Right renal cortex interstitium (tissue), 3 donors: ENCODE measurements at regions not wholly inside any gene's neighbourhood (a gene's known extent, or its start where the extent isn't known, plus 50 kb on each side); places are given as distances from the start of the nearest gene placed in this dataset.

ENCODE experiments used
- DNase-seq, 3 donors: peaks; one replicate each; pipeline ENCODE4 v3.0.0-alpha.2; 2013; ENCODE audit warnings: low read depth in 3 of 3, low spot score in 2 of 3

GRCh38 chr12:123078531-123079155, 72.2 kb downstream of the PITPNM2 start:
- DNase-seq, result no peak

- no peak for DNase-seq
Observed at GRCh38 chr12:123078120-123078465, 72.8 kb downstream of the PITPNM2 start.

GRCh38 chr12:123077298-123078119, 73.4 kb downstream of the PITPNM2 start:
- DNase-seq, result no peak

GRCh38 chr12:123076604-123077297, 74.1 kb downstream of the PITPNM2 start:
- no peak for DNase-seq

- no peak for DNase-seq
Observed at GRCh38 chr12:123075646-123076171, 75.2 kb downstream of the PITPNM2 start.

GRCh38 chr12:123075087-123075645, 75.7 kb downstream of the PITPNM2 start:
- no peak for DNase-seq

- no peak for DNase-seq
Observed at GRCh38 chr12:123073962-123074801, 76.7 kb downstream of the PITPNM2 start.

GRCh38 chr12:123073292-123073691, 77.6 kb downstream of the PITPNM2 start:
- no peak for DNase-seq

- DNase-seq, result no peak
Observed at GRCh38 chr12:123071857-123072256, 79.0 kb downstream of the PITPNM2 start.

GRCh38 chr12:123071099-123071800, 79.6 kb downstream of the PITPNM2 start:
- DNase-seq, result no peak

GRCh38 chr12:123070267-123071081, 80.4 kb downstream of the PITPNM2 start:
- DNase-seq, result no peak

GRCh38 chr12:123069436-123070266, 81.2 kb downstream of the PITPNM2 start:
- DNase-seq, result no peak

- DNase-seq, result no peak
Observed at GRCh38 chr12:123067654-123068053, 83.2 kb downstream of the PITPNM2 start.

GRCh38 chr12:123066384-123066710, 84.5 kb downstream of the PITPNM2 start:
- no peak for DNase-seq

GRCh38 chr12:123065676-123066383, 85.1 kb downstream of the PITPNM2 start:
- no peak for DNase-seq

GRCh38 chr12:123064885-123065619, 84.6 kb downstream of the ARL6IP4 start:
- no peak for DNase-seq

GRCh38 chr12:123064366-123064765, 83.9 kb downstream of the ARL6IP4 start:
- no peak for DNase-seq
